Upper lobe of right lung (tissue), 1 donor: ENCODE measurements at regions not wholly inside any gene's neighbourhood (a gene's known extent, or its start where the extent isn't known, plus 50 kb on each side); places are given as distances from the start of the nearest gene placed in this dataset.

Experiments used
- ATAC-seq: fragments of 200-7000 bp; cut with Tn5 transposase; one replicate; pipeline ENCODE4 v1.9.1; 2020; ENCODE audit warnings: mild to moderate bottlenecking, moderate library complexity
- DNase-seq: peaks from one replicate; pipeline ENCODE4 v3.0.0-alpha.2; 2020
- H3K27ac ChIP-seq: fragments of 200-600 bp; one replicate; pipeline ENCODE4 v1.8.0; 2022
- H3K27me3 ChIP-seq: fragments of 200-600 bp; one replicate; pipeline ENCODE4 v1.8.0; 2022; ENCODE audit warnings: mild to moderate bottlenecking
- H3K36me3 ChIP-seq: fragments of 200-600 bp; one replicate; pipeline ENCODE4 v1.8.0; 2022
- H3K4me1 ChIP-seq: fragments of 200-600 bp; one replicate; pipeline ENCODE4 v1.8.0; 2022
- H3K4me3 ChIP-seq: fragments of 200-600 bp; one replicate; pipeline ENCODE4 v1.8.0; 2022; ENCODE audit warnings: mild to moderate bottlenecking
- H3K9me3 ChIP-seq: fragments of 200-600 bp; one replicate; pipeline ENCODE4 v1.8.0; 2022
- CTCF ChIP-seq: fragments of 200-600 bp; IDR thresholded peaks from one replicate; pipeline ENCODE4 v1.8.0; 2022; ENCODE audit warnings: antibody characterized with exemption
- intact Hi-C: fragments of 100-400 bp; cut with DNase I; formaldehyde crosslinking; loops from one replicate; pipeline ENCODE4 v1.11.0; 2022
- donor health status: DM: no; HTN: yes; CAD: no; lungs with severe emphysema.

DNA sequence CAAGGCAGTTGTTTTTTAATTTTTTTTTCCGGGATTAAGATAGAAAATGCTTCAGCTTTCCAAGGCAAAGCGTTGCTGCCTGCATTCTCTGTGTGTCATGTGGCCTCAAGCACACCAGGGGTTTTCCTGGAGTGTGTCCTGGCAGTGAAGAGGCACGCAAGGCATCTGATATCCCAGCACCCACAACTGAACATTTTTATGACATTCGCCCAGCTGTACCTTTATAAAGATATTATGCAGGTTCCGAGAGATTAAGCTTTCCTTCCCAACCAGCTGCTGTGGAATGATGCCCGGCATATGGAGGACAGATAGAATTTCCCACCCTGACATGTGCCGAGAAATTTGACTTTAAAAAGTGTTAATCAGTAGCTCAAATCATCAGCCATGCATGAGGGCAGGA is 205.6 kb downstream of the GADD45G start:
- intact Hi-C loops, result no loop called here
- DNase-seq, result peak; percentile 42
- Histone ChIP-seq H3K4me1 (peaks cover 14% of the 10 kb centered on the region), H3K27me3 (no peaks in the 10 kb centered on the region), H3K4me3 (no peak overlapping the region), H3K36me3 (no peaks in the 10 kb centered on the region), H3K27ac (no peak overlapping the region), H3K9me3 (no peaks in the 10 kb centered on the region)
- ATAC-seq, result peak; percentile 46
- no peak for TF ChIP-seq CTCF

- DNase-seq, result peak; percentile 37
- Histone ChIP-seq H3K9me3 (no peaks in the 10 kb centered on the region), H3K27me3 (no peaks in the 10 kb centered on the region), H3K4me1 (peaks cover 22% of the 10 kb centered on the region), H3K27ac (no peak overlapping the region), H3K36me3 (no peaks in the 10 kb centered on the region), H3K4me3 (no peak overlapping the region)
- ATAC-seq, result no peak
- intact Hi-C loops, result no loop called here
- TF ChIP-seq CTCF, result no peak
Observed at GRCh38 chr9:89811356-89811755, 206.5 kb downstream of the GADD45G start.

DNA sequence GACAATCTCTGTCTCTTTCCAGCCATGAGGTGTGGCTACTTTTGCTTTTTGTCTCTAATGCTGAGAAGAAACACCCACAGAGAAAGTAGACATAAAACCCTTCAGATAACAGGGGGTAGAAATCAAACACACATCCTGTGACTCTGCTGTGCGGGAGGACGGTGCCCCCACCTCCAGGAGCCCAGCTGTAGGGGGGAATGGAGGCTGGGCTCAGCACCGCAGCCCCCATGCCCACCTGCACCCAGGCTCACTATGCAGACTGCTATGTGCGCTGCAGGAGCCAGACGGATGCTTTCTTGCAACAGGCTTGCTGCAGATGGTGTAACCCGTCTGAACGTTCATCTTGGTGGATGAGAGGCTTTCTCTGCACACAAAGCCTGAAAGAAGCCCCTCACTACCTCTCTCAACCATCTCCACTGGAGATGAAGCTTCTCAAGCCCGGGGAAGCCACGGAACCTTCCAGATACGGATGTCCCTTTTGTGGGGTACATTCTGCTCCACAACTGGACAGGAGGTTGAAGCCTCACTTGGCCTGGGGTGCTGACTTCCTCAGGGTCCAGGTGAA is 207.2 kb downstream of the GADD45G start:
- Histone ChIP-seq H3K27ac (no peak overlapping the region), H3K4me1 (peaks cover 22% of the 10 kb centered on the region), H3K4me3 (no peak overlapping the region), H3K27me3 (no peaks in the 10 kb centered on the region), H3K9me3 (no peaks in the 10 kb centered on the region), H3K36me3 (no peaks in the 10 kb centered on the region)
- no peak for TF ChIP-seq CTCF
- intact Hi-C loops, result no loop called here
- DNase-seq, result peak; percentile 40
- ATAC-seq, result no peak

DNA sequence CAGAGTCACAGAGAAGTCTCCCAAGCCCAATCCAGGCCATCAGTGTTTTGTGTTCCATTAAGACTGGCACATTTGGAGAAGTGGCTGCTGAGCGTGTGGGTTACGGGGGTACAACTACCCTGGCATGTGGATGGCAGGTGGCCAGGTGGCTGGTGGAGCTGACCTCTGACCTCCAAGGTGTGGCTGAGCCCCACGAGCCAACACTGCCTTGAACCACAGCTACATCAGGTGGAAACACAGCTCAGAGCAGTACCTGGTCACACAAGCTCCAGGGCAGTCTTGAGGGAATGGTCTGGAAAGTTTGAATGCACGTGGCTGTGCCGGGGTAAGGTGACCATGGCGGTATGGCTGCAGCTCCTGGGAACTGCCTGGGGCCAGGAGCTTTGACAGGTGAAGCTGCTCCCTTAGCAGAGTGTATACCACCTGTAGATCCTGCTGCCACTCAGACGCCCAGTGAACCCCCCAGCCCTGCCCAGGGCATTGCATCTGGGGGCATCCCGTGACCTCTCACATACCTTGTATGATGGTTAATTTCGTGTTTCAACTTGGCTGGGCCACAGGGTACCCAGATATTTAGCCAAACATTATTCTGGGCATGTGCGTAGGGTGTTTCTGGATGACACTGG is 207.9 kb downstream of the GADD45G start:
- TF ChIP-seq CTCF, result no peak
- no peaks in the 10 kb centered on the region for H3K9me3 ChIP-seq
- H3K27me3 ChIP-seq, result no peaks in the 10 kb centered on the region
- H3K27ac ChIP-seq, result no peak overlapping the region
- peak; percentile 46 for DNase-seq
- peaks cover 22% of the 10 kb centered on the region for H3K4me1 ChIP-seq
- H3K4me3 ChIP-seq, result no peak overlapping the region
- intact Hi-C loops, result no loop called here
- no peaks in the 10 kb centered on the region for H3K36me3 ChIP-seq
- ATAC-seq, result no peak

DNA sequence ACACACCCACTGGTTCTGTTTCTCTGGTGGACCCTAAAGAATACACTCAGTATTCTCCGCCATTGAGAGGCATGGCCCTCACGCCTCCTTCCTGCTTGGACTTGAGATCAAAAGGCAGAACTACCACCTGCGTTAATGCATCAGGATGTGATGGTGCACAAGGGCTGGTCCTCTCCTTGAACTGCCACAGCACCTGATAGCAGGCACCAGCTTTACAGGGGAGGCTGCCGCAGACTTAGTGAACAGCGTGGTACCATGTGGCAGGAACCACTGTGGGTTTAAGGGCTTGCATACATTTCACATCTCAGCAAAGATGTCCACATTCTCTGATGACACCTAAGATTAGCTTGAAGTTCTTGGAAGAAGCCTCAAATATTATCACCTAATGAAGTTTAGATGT is 208.7 kb downstream of the GADD45G start:
- Histone ChIP-seq H3K4me1 (peaks cover 16% of the 10 kb centered on the region), H3K27ac (no peak overlapping the region), H3K4me3 (no peak overlapping the region), H3K9me3 (no peaks in the 10 kb centered on the region), H3K27me3 (no peaks in the 10 kb centered on the region), H3K36me3 (no peaks in the 10 kb centered on the region)
- ATAC-seq, result no peak
- peak; percentile 20 for DNase-seq
- intact Hi-C loops, result no loop called here
- no peak for TF ChIP-seq CTCF
